Loucy (cell line): ENCODE measurements at regions not wholly inside any gene's neighbourhood (a gene's known extent, or its start where the extent isn't known, plus 50 kb on each side); places are given as distances from the start of the nearest gene placed in this dataset.

Experiments used
- CTCF ChIP-seq: fragments of 200-600 bp; sonication (generic); conservative IDR thresholded peaks from 2 replicates; pipeline ENCODE4 v1.5.1; 2014; ENCODE audit warnings: mild to moderate bottlenecking, antibody characterized with exemption, low read length
- EZH2phosphoT487 ChIP-seq: fragments of 200-600 bp; IDR thresholded peaks from 2 replicates; pipeline ENCODE4 v1.6.1; 2018; ENCODE audit warnings: antibody characterized with exemption, mild to moderate bottlenecking, moderate library complexity, borderline replicate concordance

GRCh38 chr9:36742264-36742663 lies 169.6 kb downstream of the MELK start:
- TF ChIP-seq CTCF (no peak), EZH2phosphoT487 (no peak)
